Spleen (tissue), 7 donors: ENCODE measurements at regions not wholly inside any gene's neighbourhood (a gene's known extent, or its start where the extent isn't known, plus 50 kb on each side); places are given as distances from the start of the nearest gene placed in this dataset.

ENCODE experiments used
- CTCF ChIP-seq, 11 experiments: fragments of 200-600 bp in 7 of 11; fragments of 450-650 bp in 4 of 11; sonication (generic) in 4 of 11; IDR thresholded peaks in 8 of 11; conservative IDR thresholded peaks in 3 of 11; 1 replicate in 7 of 11; 2 replicates in 4 of 11; pipeline versions ENCODE4 v1.4.0 to v1.8.0; 2016 to 2021; ENCODE audit warnings: antibody characterized with exemption in 11 of 11, inconsistent platforms in 4 of 11, mild to moderate bottlenecking in 1 of 11
- POLR2A ChIP-seq, 3 donors: fragments of 450-650 bp; IDR thresholded peaks; one replicate each; pipeline ENCODE4 v1.5.1; 2017; ENCODE audit warnings: antibody characterized with exemption in 3 of 3, mild to moderate bottlenecking in 1 of 3
- POLR2AphosphoS5 ChIP-seq, 3 donors: sonication (generic); formaldehyde crosslinking; IDR thresholded peaks; one replicate each; pipeline ENCODE4 v1.5.1; 2017; ENCODE audit warnings: antibody characterized with exemption in 3 of 3
- donor health status: DM: no; HTN: no; CAD: no; lungs with moderate emphysema.
- donor health status: DM: no; HTN: no; CAD: no.
- donor health status: DM: no; HTN: no; CAD: no.

- no peak for TF ChIP-seq POLR2A (IDR thresholded peaks at IDR 0.05)
- TF ChIP-seq CTCF (IDR thresholded peaks at IDR 0.05 in 8 of 11, conservative IDR thresholded peaks at IDR 0.05 in 3 of 11) = no peak
- no peak for TF ChIP-seq POLR2AphosphoS5 (IDR thresholded peaks at IDR 0.05)
Measured at GRCh38 chr4:96465834-96466233, 625.9 kb downstream of the PDHA2 start.
